CD4-positive, alpha-beta T cell (primary cell): ENCODE measurements at regions not wholly inside any gene's neighbourhood (a gene's known extent, or its start where the extent isn't known, plus 50 kb on each side); places are given as distances from the start of the nearest gene placed in this dataset.

Source experiments
- ATAC-seq: fragments of 200-7000 bp; cut with Tn5 transposase; one replicate; pipeline ENCODE4 v1.10.0; 2022; ENCODE audit warnings: mild to moderate bottlenecking; ENCODE audit not compliant: poor library complexity
- CTCF ChIA-PET: fragments of 350-600 bp; sonication (Branson Sonifier 250); formaldehyde crosslinking; loops from one replicate; lab custom pipeline; 2021; ENCODE audit warnings: antibody characterized with exemption, inconsistent platforms; lab: Charles Lee
- POLR2A ChIA-PET: fragments of 350-600 bp; sonication (Branson Sonifier 250); formaldehyde crosslinking; loops from one replicate; lab custom pipeline; 2021; ENCODE audit warnings: antibody characterized with exemption, inconsistent platforms; lab: Charles Lee
- DNase-seq, 14 experiments: peaks; one replicate each; pipeline ENCODE4 v3.0.0-alpha.2; 2013 to 2020; ENCODE audit warnings: mixed read lengths in 2 of 14
- H3K27ac ChIP-seq, 2 donors: one replicate each; pipeline versions ENCODE4 v1.5.1 to v1.7.0; 2013; ENCODE audit warnings: low read length in 2 of 2, low read depth in 1 of 2, mild to moderate bottlenecking in 1 of 2
- H3K27me3 ChIP-seq, 2 experiments: 1 replicate in 1 of 2; 2 replicates in 1 of 2; pipeline versions ENCODE4 v1.6.1 to v1.7.0; 2013; ENCODE audit warnings: low read length in 2 of 2, control low read depth in 1 of 2, mild to moderate bottlenecking in 1 of 2, moderate library complexity in 1 of 2; ENCODE audit not compliant: insufficient read depth in 2 of 2, control insufficient read depth in 1 of 2
- H3K36me3 ChIP-seq: one replicate; pipeline ENCODE4 v1.6.1; 2013; ENCODE audit warnings: low read length, control low read depth; ENCODE audit not compliant: insufficient read depth
- H3K4me1 ChIP-seq: one replicate; pipeline ENCODE4 v1.6.1; 2013; ENCODE audit warnings: low read length, control low read depth; ENCODE audit not compliant: insufficient read depth
- H3K4me3 ChIP-seq: one replicate; pipeline ENCODE4 v1.5.1; 2013; ENCODE audit warnings: mild to moderate bottlenecking, low read length, moderate library complexity
- H3K9me3 ChIP-seq, 2 experiments: 1 replicate in 1 of 2; 2 replicates in 1 of 2; pipeline versions ENCODE4 v1.6.1 to v1.7.0; 2013; ENCODE audit warnings: low read length in 2 of 2, mild to moderate bottlenecking in 2 of 2, control low read depth in 1 of 2, moderate library complexity in 1 of 2; ENCODE audit not compliant: control insufficient read depth in 1 of 2, insufficient read depth in 1 of 2
- H3K27ac Mint-ChIP-seq: one replicate; pipeline ENCODE4 v1.8.0; 2020; ENCODE audit warnings: mixed read lengths
- H3K27me3 Mint-ChIP-seq: one replicate; pipeline ENCODE4 v1.8.0; 2021; ENCODE audit warnings: mixed read lengths
- H3K36me3 Mint-ChIP-seq: one replicate; pipeline ENCODE4 v1.8.0; 2021; ENCODE audit warnings: low read depth, mixed read lengths
- H3K4me1 Mint-ChIP-seq: one replicate; pipeline ENCODE4 v1.8.0; 2021; ENCODE audit warnings: low read depth, mixed read lengths
- H3K4me3 Mint-ChIP-seq: one replicate; pipeline ENCODE4 v1.8.0; 2020; ENCODE audit warnings: mild to moderate bottlenecking, mixed read lengths
- H3K9me3 Mint-ChIP-seq: one replicate; pipeline ENCODE4 v1.8.0; 2020; ENCODE audit warnings: mixed read lengths
- CTCF ChIP-seq: fragments of 200-600 bp; IDR thresholded peaks from one replicate; pipeline ENCODE4 v1.8.0; 2022; ENCODE audit warnings: antibody characterized with exemption, mild to moderate bottlenecking
- intact Hi-C, 2 experiments: fragments of 100-400 bp; cut with DNase I in 1 of 2; cut with micrococcal nuclease in 1 of 2; formaldehyde crosslinking; loops; one replicate each; pipeline versions ENCODE4 v1.15.1 to v1.9.0; 2023 to 2025; cut with DNase I, micrococcal nuclease

GRCh38 chrX:20479896-20480295 lies 213.2 kb upstream of the RPS6KA3 start:
- Mint-ChIP-seq H3K4me1 (no peaks in the 10 kb centered on the region), H3K27me3 (no peaks in the 10 kb centered on the region), H3K4me3 (no peak overlapping the region), H3K27ac (no peak overlapping the region), H3K9me3 (no peaks in the 10 kb centered on the region), H3K36me3 (no peaks in the 10 kb centered on the region)
- ChIA-PET POLR2A (no interaction called here), CTCF (no interaction called here)
- Histone ChIP-seq H3K27me3 (no peaks in the 10 kb centered on the region), H3K27ac (no peak overlapping the region), H3K4me1 (no peaks in the 10 kb centered on the region), H3K9me3 (no peaks in the 10 kb centered on the region), H3K4me3 (no peak overlapping the region), H3K36me3 (no peaks in the 10 kb centered on the region)
- ATAC-seq (no peak), DNase-seq (no peak)
- intact Hi-C loops: no loop called here
- no peak for TF ChIP-seq CTCF

GRCh38 chrX:20479048-20479447 lies 212.3 kb upstream of the RPS6KA3 start:
- Histone ChIP-seq H3K9me3 (no peaks in the 10 kb centered on the region), H3K36me3 (no peaks in the 10 kb centered on the region), H3K27ac (no peak overlapping the region), H3K27me3 (no peaks in the 10 kb centered on the region), H3K4me3 (no peak overlapping the region), H3K4me1 (no peaks in the 10 kb centered on the region)
- Mint-ChIP-seq H3K27me3 (no peaks in the 10 kb centered on the region), H3K36me3 (no peaks in the 10 kb centered on the region), H3K9me3 (no peaks in the 10 kb centered on the region), H3K27ac (no peak overlapping the region), H3K4me3 (no peak overlapping the region), H3K4me1 (no peaks in the 10 kb centered on the region)
- DNase-seq: no peak
- CTCF ChIA-PET: no interaction called here
- POLR2A ChIA-PET: no interaction called here
- TF ChIP-seq CTCF: no peak
- no peak for ATAC-seq
- intact Hi-C loops: no loop called here

DNA sequence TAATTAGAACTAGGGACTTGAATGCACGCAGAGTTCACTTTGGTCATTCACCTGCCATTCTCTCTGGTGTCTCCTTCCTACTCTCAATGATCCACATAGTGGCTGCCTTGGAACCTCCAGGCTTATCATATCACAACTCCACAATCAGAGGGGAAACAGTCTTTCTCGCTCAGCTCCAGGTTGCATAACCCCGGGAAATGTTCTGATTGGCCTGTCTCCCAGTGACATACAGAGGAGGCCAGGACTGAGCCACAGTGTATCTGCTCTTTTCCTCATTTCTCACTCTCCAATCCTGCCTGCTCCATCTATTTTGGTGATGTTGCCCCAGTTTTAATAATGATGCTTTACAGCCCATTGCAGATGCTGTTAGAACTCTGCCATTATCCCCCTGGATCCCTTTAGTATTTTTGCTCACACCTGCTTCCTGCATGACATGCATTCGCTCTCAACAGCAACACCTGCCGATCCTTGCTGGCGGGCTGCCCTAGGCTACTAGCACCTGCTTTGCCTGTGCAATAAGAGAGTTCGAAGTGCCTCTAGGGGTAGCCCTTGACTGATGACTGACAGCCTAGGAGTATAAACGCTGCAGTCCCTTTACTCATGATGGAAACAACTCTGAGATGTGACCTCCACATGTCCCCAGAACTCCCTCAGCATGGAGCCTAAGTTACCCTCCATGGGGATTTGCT lies 211.3 kb upstream of the RPS6KA3 start:
- H3K4me1 Mint-ChIP-seq: no peaks in the 10 kb centered on the region
- DNase-seq (no peak), ATAC-seq (no peak)
- no peaks in the 10 kb centered on the region for H3K36me3 ChIP-seq
- H3K9me3 ChIP-seq: no peaks in the 10 kb centered on the region
- H3K27ac ChIP-seq: no peak overlapping the region
- no peaks in the 10 kb centered on the region for H3K27me3 ChIP-seq
- ChIA-PET POLR2A (no interaction called here), CTCF (no interaction called here)
- no peaks in the 10 kb centered on the region for H3K36me3 Mint-ChIP-seq
- no peaks in the 10 kb centered on the region for H3K4me1 ChIP-seq
- no peaks in the 10 kb centered on the region for H3K27me3 Mint-ChIP-seq
- intact Hi-C loops: no loop called here
- H3K9me3 Mint-ChIP-seq: no peaks in the 10 kb centered on the region
- TF ChIP-seq CTCF: no peak
- no peak overlapping the region for H3K4me3 Mint-ChIP-seq
- no peak overlapping the region for H3K4me3 ChIP-seq
- no peak overlapping the region for H3K27ac Mint-ChIP-seq
